Stimulated activated CD4-positive, alpha-beta T cell treated with anti-CD3 and anti-CD28 coated beads, Interleukin-4, amount 100 ng/mL, for 24 hours (primary cell): ENCODE measurements at regions not wholly inside any gene's neighbourhood (a gene's known extent, or its start where the extent isn't known, plus 50 kb on each side); places are given as distances from the start of the nearest gene placed in this dataset.

ENCODE experiments used
- DNase-seq: peaks from one replicate; pipeline ENCODE4 v3.0.0-alpha.2; 2020

DNA sequence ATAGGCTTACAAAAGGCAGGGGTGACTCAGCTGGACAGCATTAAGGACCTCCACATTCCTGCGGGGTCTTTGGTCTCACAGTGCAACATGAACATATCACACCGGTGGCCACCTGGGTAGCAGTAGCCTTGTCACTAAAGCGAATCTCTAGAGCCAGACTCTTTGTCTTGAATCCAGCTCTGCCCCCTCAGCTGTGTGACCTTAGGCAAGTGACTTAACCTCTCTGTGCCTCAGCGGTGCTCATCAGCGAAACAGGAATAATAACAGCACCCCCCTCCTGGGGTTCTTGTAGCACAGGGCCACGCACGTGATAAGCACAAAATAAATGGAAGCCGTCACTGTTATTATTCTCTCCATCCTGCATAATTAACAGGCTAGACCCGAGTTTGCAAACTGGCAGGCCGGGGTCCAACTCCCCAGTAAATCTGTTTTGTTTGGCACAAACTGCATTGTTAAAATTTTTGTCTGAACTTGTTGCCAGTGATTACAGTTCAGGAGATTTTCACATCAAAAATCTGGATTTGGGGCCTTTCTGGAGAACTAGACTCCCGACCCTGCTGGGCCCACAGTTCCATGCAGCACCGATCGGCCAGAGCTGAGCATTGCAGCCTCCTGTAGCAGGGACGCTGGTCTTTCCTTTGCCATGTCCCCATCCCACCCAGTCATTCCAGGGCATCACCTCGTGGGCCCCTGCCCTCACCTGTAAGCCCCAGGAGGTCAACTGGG is 174.8 kb downstream of the PHETA1 start:
- no peak for DNase-seq

DNA sequence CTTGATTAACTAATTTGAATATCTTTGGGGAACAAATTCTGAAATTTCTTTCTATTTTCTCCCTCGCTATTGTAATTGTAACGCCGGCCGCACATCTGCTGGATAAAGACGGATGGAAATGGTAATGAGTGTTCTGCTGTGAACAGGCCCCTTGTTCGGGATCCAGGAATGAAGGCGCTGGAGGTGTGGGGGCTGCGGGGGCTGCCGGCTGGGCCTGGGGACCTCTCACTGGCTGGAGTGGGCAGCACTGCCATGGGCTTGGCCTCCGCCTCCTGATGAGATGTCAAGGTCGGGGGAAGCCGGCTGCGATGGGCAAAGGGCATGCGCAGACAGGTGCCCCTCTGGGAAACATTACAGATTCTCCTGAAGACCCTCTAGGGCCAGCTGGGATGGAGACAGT is 175.4 kb downstream of the PHETA1 start:
- DNase-seq, result no peak

DNA sequence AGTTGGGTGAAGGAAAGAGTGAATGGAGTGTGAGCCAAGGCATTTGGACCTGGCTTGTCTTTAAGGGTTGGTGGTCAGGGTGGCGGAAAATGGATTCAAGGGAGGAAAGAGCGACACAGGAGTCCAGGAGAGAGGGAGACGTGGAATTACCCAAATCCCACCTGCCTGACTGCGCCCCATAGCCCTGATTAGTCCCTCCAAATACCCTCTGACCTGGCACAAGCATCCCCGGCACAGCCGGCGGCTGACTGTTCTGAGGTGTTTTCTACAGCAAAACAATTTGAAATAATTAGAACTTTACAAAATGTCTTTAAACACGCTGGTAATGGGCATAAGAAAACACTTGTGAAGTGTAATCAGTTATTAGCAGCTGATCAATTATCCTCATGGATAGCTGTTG is 175.8 kb downstream of the PHETA1 start:
- DNase-seq, result no peak

DNA sequence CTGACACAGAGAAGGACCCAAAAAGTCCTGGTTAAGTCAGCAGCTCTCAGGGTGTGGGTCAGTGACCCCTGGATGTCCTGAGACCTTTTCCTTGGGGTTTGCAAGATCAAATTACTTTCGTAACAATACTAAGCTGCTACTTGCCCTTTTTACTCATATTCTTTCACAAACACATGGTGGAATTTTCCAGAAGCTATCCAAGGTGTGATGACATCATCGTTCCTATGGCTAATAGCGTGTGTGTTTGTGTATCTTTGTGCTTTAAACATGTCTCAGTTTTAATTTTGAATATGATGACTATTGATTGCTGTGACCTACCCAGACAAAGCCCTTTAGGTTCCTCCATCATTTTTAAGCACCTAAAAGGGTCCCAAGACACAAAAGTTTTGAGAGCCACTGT is 176.2 kb downstream of the PHETA1 start:
- DNase-seq, result no peak

DNA sequence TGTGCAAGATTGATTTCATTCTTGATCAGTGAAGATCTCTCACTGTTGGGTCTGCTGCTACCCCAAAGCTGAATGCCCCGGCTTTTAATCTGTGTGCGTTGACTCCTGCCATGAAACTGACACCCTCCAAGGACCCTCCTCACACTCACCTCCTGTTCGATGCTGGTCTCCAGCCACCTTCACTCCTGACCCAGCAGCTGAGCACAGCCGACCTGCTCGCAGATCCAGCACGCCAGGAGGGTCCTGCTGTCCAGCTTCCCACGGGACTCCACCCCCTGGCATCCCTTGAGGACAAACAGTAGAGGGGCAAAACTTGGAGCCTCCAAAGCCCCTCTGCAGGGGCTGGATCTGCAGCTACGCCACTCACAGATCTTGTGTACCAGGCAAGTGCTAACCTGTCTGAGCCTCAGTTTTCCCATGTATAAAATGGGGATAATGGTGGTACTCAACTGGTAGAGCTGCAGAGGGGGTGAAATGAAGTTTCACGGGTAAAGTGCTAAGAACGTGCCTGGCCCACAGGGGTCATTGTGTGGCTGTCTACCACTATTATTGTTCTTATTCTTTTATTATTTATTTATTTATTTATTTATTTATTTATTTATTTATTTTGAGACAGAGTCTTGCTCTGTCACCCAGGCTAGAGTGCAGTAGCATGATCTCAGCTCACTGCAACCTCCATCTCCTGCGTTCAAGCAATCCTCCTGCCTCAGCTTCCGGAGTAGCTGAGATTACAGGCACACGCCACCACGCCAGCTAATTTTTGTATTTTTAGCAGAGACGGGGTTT is 178.0 kb downstream of the PHETA1 start:
- no peak for DNase-seq

GRCh38 chr12:111189792-111190191 is 179.1 kb downstream of the PHETA1 start:
- DNase-seq, result no peak

DNA sequence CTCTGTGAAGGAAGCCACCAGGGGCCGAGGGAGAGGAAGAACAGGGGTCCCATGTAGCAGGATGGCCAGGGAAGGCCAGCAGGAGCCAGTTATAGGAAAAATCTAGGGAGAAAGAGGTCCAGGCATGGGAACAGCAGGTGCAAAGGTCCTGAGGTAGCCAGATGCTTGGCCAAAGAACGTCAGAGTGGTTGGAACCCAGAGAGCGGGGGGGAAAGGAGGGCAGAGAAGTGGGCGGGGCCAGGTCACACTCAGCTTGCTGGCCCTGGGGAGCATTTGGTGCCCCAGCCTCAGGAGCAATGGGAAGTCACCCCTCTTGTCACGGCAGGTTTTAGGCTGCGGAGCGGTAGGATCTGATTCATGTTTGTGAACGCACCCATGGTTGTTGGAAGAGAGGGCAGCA is 180.5 kb downstream of the PHETA1 start:
- no peak for DNase-seq

DNA sequence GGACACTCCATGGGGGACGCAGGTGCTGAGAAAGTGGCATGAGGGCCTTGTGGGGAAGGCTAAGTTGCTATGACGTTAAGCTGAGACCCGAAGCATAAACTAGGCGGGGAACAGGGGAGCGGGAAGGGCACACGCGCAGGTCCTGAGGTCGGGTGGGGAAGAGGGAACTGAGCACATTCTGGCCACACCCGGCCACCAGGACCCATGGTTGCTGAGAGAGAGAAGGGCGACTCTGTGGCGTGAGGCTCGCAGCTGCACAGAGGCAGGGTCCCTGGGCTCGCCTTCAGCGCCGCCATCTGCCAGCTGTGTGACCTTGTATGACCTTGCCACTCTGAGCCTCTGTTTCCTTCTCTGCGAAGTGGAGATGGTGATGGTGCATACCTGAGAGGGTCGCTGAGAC is 182.5 kb downstream of the PHETA1 start:
- DNase-seq, result no peak

DNA sequence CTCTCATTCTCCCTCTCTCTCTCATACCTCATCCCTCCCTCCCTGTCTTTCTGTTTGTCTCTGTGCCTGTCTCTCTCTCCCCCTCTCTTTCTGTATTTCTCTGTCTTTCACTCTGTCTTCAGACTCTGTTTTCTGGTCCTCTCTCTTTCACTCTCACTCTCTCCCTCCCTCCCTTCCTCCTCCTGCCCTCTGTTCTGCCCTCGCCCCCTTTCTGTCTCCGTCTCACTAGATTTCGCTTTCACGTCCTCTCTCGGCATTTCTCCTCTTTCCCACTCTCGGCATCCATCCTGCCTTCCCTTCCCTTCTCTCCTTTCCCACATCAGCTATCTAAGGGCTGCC is 183.0 kb downstream of the PHETA1 start:
- DNase-seq, result no peak

GRCh38 chr12:111185206-111185888 is 183.5 kb downstream of the PHETA1 start:
- no peak for DNase-seq

- DNase-seq, result no peak
These were observed 184.7 kb downstream of the PHETA1 start for GRCh38 chr12:111184161-111184560.

GRCh38 chr12:111183094-111183493 is 185.8 kb downstream of the PHETA1 start:
- no peak for DNase-seq

DNA sequence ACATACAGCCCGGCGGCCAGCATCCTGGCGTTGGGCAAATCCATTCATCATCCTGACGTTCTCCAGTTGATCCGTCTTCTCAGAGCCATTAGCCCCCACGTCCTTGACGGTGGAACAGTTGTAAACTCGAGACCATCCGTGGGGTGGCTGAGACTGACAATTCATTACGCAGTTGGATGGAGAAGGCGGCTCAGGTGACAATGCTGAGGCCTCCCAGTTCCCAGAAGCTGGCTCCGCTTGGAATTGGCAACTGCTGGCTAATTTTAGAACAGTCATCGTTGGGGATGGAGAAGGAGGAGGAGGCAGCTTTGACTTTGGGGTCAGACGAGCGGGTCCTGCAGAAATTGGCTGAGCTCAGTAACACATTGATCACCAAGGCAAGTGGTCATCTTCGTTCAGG is 186.5 kb downstream of the PHETA1 start:
- no peak for DNase-seq

DNA sequence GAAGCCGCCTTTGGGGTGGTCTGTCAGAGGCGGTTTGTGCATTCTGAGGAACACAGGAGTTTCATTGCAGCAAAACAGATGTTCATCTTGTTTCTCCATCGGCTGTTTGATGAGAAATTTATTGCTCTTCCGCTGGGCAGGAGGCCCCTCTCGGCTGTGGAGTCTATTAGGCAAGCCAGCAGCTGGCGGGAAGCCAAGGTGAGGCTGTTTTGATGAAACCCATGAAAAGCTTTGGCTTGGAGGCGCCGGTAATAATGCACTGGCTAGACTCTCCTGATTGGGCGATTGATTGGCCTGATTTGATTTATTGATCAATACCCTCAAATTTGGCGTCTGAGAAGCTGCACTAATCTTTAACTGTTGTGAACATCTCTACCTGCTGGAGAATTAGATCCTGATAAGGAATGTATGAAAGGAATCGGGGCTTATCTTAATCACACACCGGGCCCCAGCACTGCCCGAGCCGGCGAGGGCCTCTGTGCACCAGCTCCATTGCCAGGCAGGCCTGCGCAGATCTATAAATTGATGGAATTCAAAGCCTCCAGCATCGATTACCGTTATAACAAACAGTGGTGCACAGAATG is 187.7 kb downstream of the PHETA1 start:
- DNase-seq, result no peak

DNA sequence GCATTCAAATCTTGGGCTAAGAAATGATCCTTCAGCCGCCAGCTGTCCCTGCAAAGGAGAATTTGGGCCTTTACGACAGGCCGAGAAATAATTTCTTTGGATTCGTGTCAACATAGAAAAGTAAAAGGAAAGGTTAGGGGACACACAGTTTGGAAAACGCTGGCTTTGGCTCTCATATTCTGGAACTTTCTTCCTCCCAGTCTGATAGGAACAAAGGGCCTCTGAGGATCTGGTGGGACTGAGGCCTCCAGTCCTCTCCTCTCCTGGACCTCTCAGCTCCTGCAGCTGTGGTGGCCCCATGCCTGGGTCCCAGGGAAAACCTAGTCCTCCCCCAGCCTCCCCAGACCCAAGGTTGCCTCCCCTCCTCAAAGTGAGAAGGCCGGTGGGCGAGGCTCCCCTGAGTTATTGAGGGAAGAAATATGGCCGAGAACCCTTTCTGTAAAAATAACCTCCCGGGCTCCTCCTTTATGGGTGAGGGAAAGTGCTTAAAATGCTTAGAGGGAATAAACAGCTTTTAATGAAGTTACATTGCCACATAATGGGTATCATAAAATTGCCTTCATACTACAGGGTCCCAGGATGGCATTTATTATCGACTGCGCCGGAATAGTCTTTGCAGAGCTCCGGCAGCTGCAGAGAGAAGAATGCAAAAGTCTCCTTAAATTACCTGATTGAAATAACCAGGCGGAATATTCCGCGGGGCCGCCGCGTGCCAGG is 188.3 kb downstream of the PHETA1 start:
- no peak for DNase-seq

DNA sequence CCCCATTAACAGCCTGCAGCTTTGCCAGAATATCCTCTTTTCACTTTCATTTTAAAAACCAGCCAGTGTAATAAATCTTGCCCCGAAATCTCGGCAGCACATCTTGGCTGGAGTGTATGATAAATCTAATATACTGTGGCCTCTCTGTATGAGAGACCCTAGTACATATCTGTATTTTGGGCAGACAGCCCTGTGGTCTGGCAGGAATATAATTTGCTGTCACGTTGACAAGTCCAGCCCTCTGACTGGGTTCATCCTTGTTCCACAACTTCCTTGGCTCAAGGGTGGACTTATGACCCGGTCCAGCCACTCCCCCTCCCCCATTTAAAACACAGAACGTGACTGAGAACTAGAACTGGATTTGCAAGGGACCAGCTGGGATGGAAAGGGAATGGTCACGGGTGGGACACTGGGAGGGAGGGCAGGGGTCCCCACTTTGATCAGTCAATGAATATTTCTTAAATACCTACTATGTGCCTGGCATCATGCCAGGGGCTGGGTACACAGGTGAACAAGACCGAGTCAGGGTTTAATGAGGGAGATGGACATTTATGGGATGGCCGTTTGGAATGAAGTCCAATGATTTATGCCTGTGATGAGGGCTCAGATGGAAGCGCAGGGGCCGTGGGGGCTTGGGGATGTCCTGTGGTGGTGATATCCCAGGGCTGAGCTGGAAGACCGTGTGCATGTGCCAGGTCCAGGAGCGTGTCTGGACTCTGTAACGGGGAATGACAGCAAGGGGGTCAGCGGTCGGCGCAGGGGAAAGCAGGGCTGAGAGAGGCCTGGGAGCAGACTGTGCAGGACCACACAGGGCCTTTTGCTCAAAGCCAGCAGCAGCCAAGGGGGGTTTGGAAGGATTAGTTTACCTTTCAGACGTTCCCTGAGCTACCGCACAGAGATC is 190.5 kb downstream of the PHETA1 start:
- DNase-seq, result no peak

DNA sequence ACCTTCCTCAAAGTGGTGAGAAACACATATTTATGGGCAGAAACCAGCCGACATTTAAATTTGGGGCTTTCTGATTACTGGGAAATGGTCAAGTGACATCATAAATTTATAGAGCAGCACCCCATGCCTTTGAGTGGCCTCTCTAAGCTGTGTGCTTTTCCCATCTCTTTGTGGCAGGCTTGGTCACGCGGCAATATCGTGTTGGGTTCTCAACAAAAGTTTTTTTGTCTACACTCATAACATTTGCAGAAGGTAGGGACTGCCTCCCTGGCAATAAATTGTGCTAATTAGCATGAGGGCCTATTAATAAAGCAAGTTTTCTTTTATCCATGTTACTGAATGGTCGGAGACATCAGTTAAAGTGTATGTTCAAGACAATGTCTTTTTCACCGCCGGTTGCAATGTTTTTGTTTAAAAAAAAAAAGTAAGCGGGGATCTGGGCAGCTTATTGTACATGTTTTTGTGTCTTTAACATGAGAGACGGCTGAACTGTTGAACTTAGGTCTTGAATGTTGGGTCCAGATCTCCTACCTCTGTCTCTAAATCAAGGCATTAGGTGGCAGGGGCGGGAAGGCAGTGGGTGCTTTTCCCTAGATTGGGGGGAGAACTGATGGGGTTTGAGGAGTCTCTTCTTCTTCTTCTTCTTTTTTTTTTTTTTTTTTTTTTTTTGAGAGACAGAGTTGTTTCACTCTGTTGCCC is 193.3 kb downstream of the PHETA1 start:
- no peak for DNase-seq

- no peak for DNase-seq
These were observed 193.9 kb downstream of the PHETA1 start for GRCh38 chr12:111174961-111175345.

DNA sequence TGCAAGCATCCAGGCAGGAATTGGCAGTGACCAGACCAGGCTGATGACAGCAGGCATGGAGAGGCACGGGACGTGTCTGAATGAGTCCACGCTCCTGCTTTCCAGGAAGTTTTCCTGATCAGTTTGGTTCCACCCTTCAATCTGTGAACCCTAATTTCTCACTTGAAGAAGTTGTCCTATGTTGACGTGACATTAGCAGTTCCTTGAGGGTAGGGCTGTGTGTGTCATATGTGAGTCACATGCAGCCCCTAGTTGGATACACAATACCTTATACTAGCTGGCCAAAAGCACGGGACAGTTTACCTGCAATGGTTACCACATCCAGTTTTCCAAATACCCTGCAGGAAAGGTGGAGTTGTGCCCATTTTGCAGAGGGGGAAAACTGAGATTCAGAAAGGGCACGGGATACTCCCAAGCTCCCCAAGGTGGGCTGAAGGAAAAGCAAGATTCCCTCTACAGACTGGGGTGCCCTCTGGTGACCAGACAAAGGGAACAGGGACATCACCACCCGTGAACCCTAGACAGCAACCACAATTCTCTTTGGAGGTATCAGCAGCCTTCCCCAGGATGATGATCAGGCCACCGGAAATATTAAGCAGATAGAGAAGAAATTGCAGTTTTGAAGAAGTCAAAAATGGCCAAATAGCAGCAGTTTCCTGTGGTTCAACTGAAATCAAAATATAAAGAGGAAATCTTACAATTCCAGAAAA is 194.5 kb downstream of the PHETA1 start:
- no peak for DNase-seq

GRCh38 chr12:111173836-111174235 is 195.1 kb downstream of the PHETA1 start:
- DNase-seq, result no peak

DNA sequence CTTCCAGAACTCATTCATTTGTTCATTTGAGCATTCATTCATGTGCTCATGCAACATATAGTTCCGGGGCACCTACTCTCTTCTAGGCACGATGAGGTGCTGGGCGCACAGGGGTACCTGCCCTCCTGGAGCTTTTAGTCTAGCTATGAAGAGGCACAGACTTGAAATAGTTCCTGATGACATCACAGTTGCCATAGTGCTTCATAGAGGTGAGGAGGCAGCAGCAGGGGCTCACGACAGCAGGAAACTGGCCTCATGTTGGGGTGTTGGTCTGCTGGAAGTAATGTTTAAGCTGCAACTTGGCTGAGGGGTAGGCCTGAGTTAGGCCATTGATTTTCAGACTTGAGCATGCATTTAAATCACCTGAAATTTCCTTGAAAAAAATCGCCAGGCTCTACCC is 195.5 kb downstream of the PHETA1 start:
- no peak for DNase-seq
